Left ventricle myocardium inferior (tissue), 1 donor: ENCODE measurements at regions not wholly inside any gene's neighbourhood (a gene's known extent, or its start where the extent isn't known, plus 50 kb on each side); places are given as distances from the start of the nearest gene placed in this dataset.
"Not testable (repeated sequence)": the region's sequence is repeated elsewhere in the genome, so short reads cannot be mapped to it uniquely, and the experiment has no call there.

Experiments used
- DNase-seq: peaks from one replicate; pipeline ENCODE4 v3.0.0-alpha.2; 2020
- H3K27ac ChIP-seq: fragments of 200-600 bp; replicated peaks from 2 replicates; pipeline ENCODE4 v1.8.0; 2021
- H3K27me3 ChIP-seq: fragments of 200-600 bp; 2 replicates; pipeline ENCODE4 v1.8.0; 2021; ENCODE audit warnings: low read depth
- H3K36me3 ChIP-seq: fragments of 200-600 bp; 2 replicates; pipeline ENCODE4 v1.8.0; 2021
- H3K4me1 ChIP-seq: fragments of 200-600 bp; 2 replicates; pipeline ENCODE4 v1.8.0; 2021
- H3K4me3 ChIP-seq: fragments of 200-600 bp; 2 replicates; pipeline ENCODE4 v1.8.0; 2021; ENCODE audit warnings: mild to moderate bottlenecking, moderate library complexity
- H3K9me3 ChIP-seq: fragments of 200-600 bp; replicated peaks from 2 replicates; pipeline ENCODE4 v1.8.0; 2021
- CTCF ChIP-seq: fragments of 200-600 bp; IDR thresholded peaks from 2 replicates; pipeline ENCODE4 v1.8.0; 2021; ENCODE audit warnings: antibody characterized with exemption, mild to moderate bottlenecking, borderline replicate concordance
- intact Hi-C: fragments of 100-400 bp; cut with micrococcal nuclease; formaldehyde crosslinking; loops from one replicate; pipeline ENCODE4 v1.11.0; 2022
- donor health status: DM: no; HTN: yes; CAD: no; lungs with severe emphysema.

- no peak for DNase-seq
- TF ChIP-seq CTCF, result no peak
- Histone ChIP-seq H3K27ac (no peak overlapping the region), H3K4me3 (no peak overlapping the region), H3K36me3 (no peaks in the 10 kb centered on the region), H3K4me1 (no peaks in the 10 kb centered on the region), H3K9me3 (peaks cover under 1% of the 10 kb centered on the region), H3K27me3 (no peaks in the 10 kb centered on the region)
- intact Hi-C loops, result no loop called here
Measured at GRCh38 chr11:92168936-92169335, 55.7 kb upstream of the FAT3 start.

GRCh38 chr11:92167571-92167970 is 57.0 kb upstream of the FAT3 start:
- no peaks in the 10 kb centered on the region for H3K27me3 ChIP-seq
- TF ChIP-seq CTCF, result no peak

DNA sequence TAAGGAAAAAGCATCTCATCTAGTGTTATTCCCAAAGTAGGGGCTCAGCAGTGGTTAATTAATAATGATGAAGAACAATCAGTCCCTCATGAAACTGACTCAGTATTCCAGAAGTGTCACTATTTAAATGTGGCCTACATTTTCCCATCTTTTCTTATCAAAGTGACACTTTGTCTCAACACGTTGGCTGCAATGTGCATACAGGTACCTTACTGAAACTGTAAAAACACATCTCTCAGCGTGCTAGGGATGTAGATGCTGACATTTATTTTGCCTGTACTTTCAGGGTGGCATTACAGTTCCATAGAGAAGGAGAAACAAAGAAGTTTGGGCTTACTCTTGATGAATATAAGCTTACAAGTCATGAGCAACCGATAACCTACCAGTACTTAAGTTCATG is 58.3 kb upstream of the FAT3 start:
- no peak for DNase-seq
- Histone ChIP-seq H3K4me3 (no peak overlapping the region), H3K36me3 (no peaks in the 10 kb centered on the region), H3K27ac (no peak overlapping the region), H3K27me3 (no peaks in the 10 kb centered on the region), H3K9me3 (no peaks in the 10 kb centered on the region), H3K4me1 (no peaks in the 10 kb centered on the region)
- no peak for TF ChIP-seq CTCF
- intact Hi-C loops, result no loop called here

More at GRCh38 chr11:92167571-92167970, 57.0 kb upstream of the FAT3 start:
- intact Hi-C loops, result no loop called here
- no peak for DNase-seq
- H3K27ac ChIP-seq, result no peak overlapping the region
- no peaks in the 10 kb centered on the region for H3K4me1 ChIP-seq
- H3K4me3 ChIP-seq, result no peak overlapping the region
- H3K9me3 ChIP-seq, result no peaks in the 10 kb centered on the region
- no peaks in the 10 kb centered on the region for H3K36me3 ChIP-seq

DNA sequence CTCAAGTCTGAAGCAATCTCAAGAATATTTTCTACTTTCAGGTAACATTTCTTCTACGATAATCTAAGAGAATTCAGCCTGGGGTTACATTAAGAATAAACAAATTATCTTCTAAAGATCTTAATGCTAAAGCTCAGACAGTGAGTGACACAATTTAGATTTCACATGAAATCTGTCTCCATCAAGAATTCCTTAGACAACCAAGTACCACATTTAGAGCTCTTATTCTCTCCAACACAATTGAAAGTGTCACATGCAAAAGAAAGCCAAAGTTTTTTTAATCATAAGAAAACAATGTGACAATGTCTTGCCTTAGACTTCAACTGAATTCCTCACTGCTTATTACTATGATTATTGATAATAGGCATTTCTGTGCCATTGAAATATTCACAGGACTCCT is 60.7 kb upstream of the FAT3 start:
- H3K36me3 ChIP-seq, result no peaks in the 10 kb centered on the region
- H3K27ac ChIP-seq, result no peak overlapping the region
- H3K4me3 ChIP-seq, result no peak overlapping the region
- H3K4me1 ChIP-seq, result no peaks in the 10 kb centered on the region
- no peak for DNase-seq
- no peaks in the 10 kb centered on the region for H3K9me3 ChIP-seq
- H3K27me3 ChIP-seq, result no peaks in the 10 kb centered on the region
- intact Hi-C loops, result no loop called here
- no peak for TF ChIP-seq CTCF

DNA sequence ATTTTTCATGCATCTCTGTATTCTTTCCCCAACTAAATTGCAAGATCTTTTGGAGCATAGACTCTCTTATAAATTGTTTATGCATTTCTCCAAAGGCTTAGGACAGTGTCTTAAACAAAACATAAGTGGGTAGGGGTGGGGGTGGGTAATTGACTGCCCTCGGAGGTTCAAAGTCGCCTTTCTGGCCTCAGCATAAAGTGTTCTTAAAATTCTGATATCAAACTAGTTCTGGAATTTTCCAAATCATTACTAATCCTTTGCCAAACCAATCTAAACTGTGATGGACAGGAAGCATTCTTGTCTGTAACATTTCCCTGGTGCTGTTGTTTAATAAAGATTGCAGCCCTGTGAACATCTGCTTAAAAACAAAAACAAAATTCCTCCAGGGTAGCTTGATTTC is 61.8 kb upstream of the FAT3 start:
- H3K36me3 ChIP-seq, result no peaks in the 10 kb centered on the region
- H3K9me3 ChIP-seq, result no peaks in the 10 kb centered on the region
- no peaks in the 10 kb centered on the region for H3K27me3 ChIP-seq
- H3K4me3 ChIP-seq, result no peak overlapping the region
- no peak for DNase-seq
- no peak for TF ChIP-seq CTCF
- H3K27ac ChIP-seq, result no peak overlapping the region
- intact Hi-C loops, result no loop called here
- no peaks in the 10 kb centered on the region for H3K4me1 ChIP-seq

DNA sequence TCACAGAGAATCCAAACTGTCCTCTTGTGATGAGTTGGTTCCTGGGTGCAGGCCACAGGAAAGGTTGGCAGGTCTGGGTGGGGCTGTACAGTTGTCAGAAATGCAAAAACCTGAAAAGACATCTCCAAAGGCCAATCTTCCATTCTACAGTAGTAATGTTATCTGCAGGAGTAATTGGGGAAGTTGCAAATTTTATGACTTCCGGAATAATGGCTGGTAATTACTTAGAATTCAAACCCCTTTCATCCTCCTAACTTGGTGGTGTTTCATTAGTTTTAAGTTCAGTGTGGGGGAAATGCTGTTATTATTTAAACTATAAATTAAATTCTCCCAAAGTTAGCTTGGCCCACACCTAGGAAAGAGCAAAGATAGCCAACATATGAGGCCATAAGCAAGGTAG is 64.7 kb upstream of the FAT3 start:
- no peak overlapping the region for H3K27ac ChIP-seq
- intact Hi-C loops, result no loop called here
- no peak for DNase-seq
- H3K9me3 ChIP-seq, result no peaks in the 10 kb centered on the region
- no peaks in the 10 kb centered on the region for H3K36me3 ChIP-seq
- no peak overlapping the region for H3K4me3 ChIP-seq
- no peak for TF ChIP-seq CTCF
- no peaks in the 10 kb centered on the region for H3K27me3 ChIP-seq
- no peaks in the 10 kb centered on the region for H3K4me1 ChIP-seq

DNA sequence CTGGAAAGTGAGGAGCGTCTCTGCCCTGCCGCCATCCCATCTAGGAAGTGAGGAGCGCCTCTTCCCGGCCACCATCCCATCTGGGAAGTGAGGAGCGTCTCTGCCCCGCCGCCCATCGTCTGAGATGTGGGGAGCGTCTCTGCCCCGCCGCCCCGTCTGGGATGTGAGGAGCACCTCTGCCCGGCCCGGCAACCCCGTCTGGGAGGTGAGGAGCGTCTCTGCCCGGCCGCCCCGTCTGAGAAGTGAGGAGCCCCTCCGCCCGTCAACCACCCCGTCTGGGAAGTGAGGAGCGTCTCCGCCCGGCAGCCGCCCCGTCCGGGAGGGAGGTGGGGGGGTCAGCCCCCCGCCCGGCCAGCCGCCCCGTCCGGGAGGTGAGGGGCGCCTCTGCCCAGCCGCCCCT is 67.2 kb upstream of the FAT3 start:
- H3K27me3 ChIP-seq, H3K27ac ChIP-seq, intact Hi-C loops, H3K4me3 ChIP-seq, H3K36me3 ChIP-seq, H3K4me1 ChIP-seq, H3K9me3 ChIP-seq, DNase-seq: not testable (repeated sequence)
